GM23338 (cell line): ENCODE measurements at regions not wholly inside any gene's neighbourhood (a gene's known extent, or its start where the extent isn't known, plus 50 kb on each side); places are given as distances from the start of the nearest gene placed in this dataset.

Source experiments
- CTCF ChIP-seq, 2 experiments: fragments of 200-600 bp in 1 of 2; sonication (generic) in 1 of 2; conservative IDR thresholded peaks; 2 replicates each; pipeline versions ENCODE4 v1.5.1 to v1.6.1; 2016 to 2017; ENCODE audit warnings: antibody characterized with exemption in 2 of 2, low read depth in 2 of 2, mild to moderate bottlenecking in 2 of 2, moderate library complexity in 1 of 2
- EZH2 ChIP-seq: fragments of 200-600 bp; sonication (generic); IDR thresholded peaks from one replicate; pipeline ENCODE4 v1.8.0; 2017; ENCODE audit warnings: antibody characterized with exemption, mild to moderate bottlenecking, low read depth; ENCODE audit not compliant: unreplicated experiment
- EZH2phosphoT487 ChIP-seq: fragments of 200-600 bp; sonication (generic); IDR thresholded peaks from one replicate; pipeline ENCODE4 v1.8.1; 2018; ENCODE audit warnings: antibody characterized with exemption; ENCODE audit not compliant: unreplicated experiment
- NANOG ChIP-seq: IDR thresholded peaks from 2 replicates; pipeline ENCODE4 v1.6.1; 2016; ENCODE audit warnings: antibody characterized with exemption, borderline replicate concordance
- POLR2AphosphoS5 ChIP-seq: IDR thresholded peaks from 2 replicates; pipeline ENCODE4 v1.6.1; 2016; ENCODE audit warnings: antibody characterized with exemption, low read depth

- no peak for TF ChIP-seq CTCF (conservative IDR thresholded peaks at IDR 0.05; ENCODE audit: low read depth in 2 of 2)
- no peak for TF ChIP-seq EZH2phosphoT487
- no peak for TF ChIP-seq POLR2AphosphoS5
- TF ChIP-seq NANOG: no peak
- no peak for TF ChIP-seq EZH2
These were observed 1114.7 kb downstream of the SOCS6 start for GRCh38 chr18:71403501-71403900.
